H1 (cell line): ENCODE measurements at regions not wholly inside any gene's neighbourhood (a gene's known extent, or its start where the extent isn't known, plus 50 kb on each side); places are given as distances from the start of the nearest gene placed in this dataset.
A peak's percentile ranks its signal among the peaks of the same experiment; 100 is the strongest.

Experiments
- CTCF ChIA-PET: fragments of 300-600 bp; sonication (Branson Sonifier 250); formaldehyde crosslinking; loops from one replicate; lab custom pipeline; 2021; ENCODE audit not compliant: partially characterized antibody; lab: Charles Lee
- POLR2A ChIA-PET: fragments of 300-600 bp; sonication (Branson Sonifier 250); formaldehyde crosslinking; loops from one replicate; lab custom pipeline; 2021; ENCODE audit warnings: inconsistent platforms; ENCODE audit not compliant: partially characterized antibody; lab: Charles Lee
- DNase-seq, 2 experiments: peaks; one replicate each; pipeline versions ENCODE4 v3.0.0 to v3.0.0-alpha.2; 2010 to 2022; ENCODE audit warnings: low spot score in 2 of 2, low read depth in 1 of 2, mixed read lengths in 1 of 2
- FAIRE-seq: peaks from 2 replicates; lab custom pipeline; 2011; peaks lifted over from hg19 to GRCh38; lab: Jason Lieb, UNC
- H2AFZ ChIP-seq: 2 replicates; pipeline ENCODE4 v1.8.1; 2012; ENCODE audit warnings: low read length, inconsistent platforms
- H2AK5ac ChIP-seq: 2 replicates; pipeline ENCODE4 v1.6.1; 2013; ENCODE audit warnings: low read depth, low read length
- H2BK120ac ChIP-seq: replicated peaks from 2 replicates; pipeline ENCODE3; 2013; ENCODE audit warnings: low read depth, low read length, inconsistent platforms
- H2BK12ac ChIP-seq: 2 replicates; pipeline ENCODE4 v1.6.1; 2013; ENCODE audit warnings: low read depth, low read length
- H2BK15ac ChIP-seq: 2 replicates; pipeline ENCODE4 v1.6.1; 2013; ENCODE audit warnings: low read length
- H2BK20ac ChIP-seq: 2 replicates; pipeline ENCODE4 v1.6.1; 2013; ENCODE audit warnings: low read length
- H2BK5ac ChIP-seq: 2 replicates; pipeline ENCODE4 v1.6.1; 2013; ENCODE audit warnings: low read depth, low read length
- H3K14ac ChIP-seq: 2 replicates; pipeline ENCODE4 v1.6.1; 2013; ENCODE audit warnings: inconsistent platforms; ENCODE audit not compliant: insufficient read length
- H3K18ac ChIP-seq: 2 replicates; pipeline ENCODE4 v1.6.1; 2013; ENCODE audit warnings: low read length; ENCODE audit errors: extremely low read depth
- H3K23ac ChIP-seq: 2 replicates; pipeline ENCODE4 v1.6.1; 2013; ENCODE audit warnings: inconsistent platforms; ENCODE audit not compliant: insufficient read length
- H3K23me2 ChIP-seq: 2 replicates; pipeline ENCODE4 v1.6.1; 2013; ENCODE audit warnings: low read depth, low read length
- H3K27ac ChIP-seq: 2 replicates; pipeline ENCODE4 v1.6.1; 2011; ENCODE audit warnings: low read depth, low read length, inconsistent platforms
- H3K27me3 ChIP-seq, 4 experiments: replicated peaks in 1 of 4; 1 replicate in 1 of 4; 2 replicates in 3 of 4; pipeline versions ENCODE4 v1.6.1 to v1.8.1; 2011 to 2013; ENCODE audit warnings: low read length in 3 of 4, mild to moderate bottlenecking in 3 of 4, inconsistent platforms in 2 of 4, mixed read lengths in 2 of 4, moderate library complexity in 1 of 4; ENCODE audit not compliant: control insufficient read depth in 3 of 4, insufficient read depth in 3 of 4; ENCODE audit errors: extremely low read depth in 1 of 4
- H3K36me3 ChIP-seq, 4 experiments: 2 replicates each; pipeline versions ENCODE4 v1.6.1 to v1.8.1; 2011 to 2013; ENCODE audit warnings: mild to moderate bottlenecking in 4 of 4, low read length in 3 of 4, moderate library complexity in 2 of 4, control low read depth in 1 of 4, inconsistent platforms in 1 of 4; ENCODE audit not compliant: insufficient read depth in 4 of 4, control insufficient read depth in 2 of 4
- H3K4ac ChIP-seq: replicated peaks from 2 replicates; pipeline ENCODE3; 2013; ENCODE audit warnings: low read length, low read depth, mixed read lengths, inconsistent platforms; ENCODE audit not compliant: insufficient read length
- H3K4me1 ChIP-seq, 4 experiments: replicated peaks in 1 of 4; 1 replicate in 1 of 4; 2 replicates in 3 of 4; pipeline versions ENCODE4 v1.6.1 to v1.8.1; 2011 to 2013; ENCODE audit warnings: low read length in 3 of 4, inconsistent platforms in 2 of 4, mixed read lengths in 1 of 4; ENCODE audit not compliant: insufficient read depth in 4 of 4, control insufficient read depth in 3 of 4
- H3K4me2 ChIP-seq, 2 experiments: 2 replicates each; pipeline versions ENCODE4 v1.6.1 to v1.8.1; 2011 to 2013; ENCODE audit warnings: low read depth in 2 of 2, low read length in 2 of 2, control low read depth in 1 of 2, inconsistent platforms in 1 of 2, mild to moderate bottlenecking in 1 of 2; ENCODE audit not compliant: insufficient read depth in 1 of 2
- H3K4me3 ChIP-seq, 4 experiments: fragments of 200-600, 300-600 bp in 1 of 4; sonication (generic), shearing (Covaris generic), sonication (Bioruptor Twin) in 1 of 4; 2 replicates each; pipeline versions ENCODE4 v1.5.1 to v1.8.1; 2011 to 2016; ENCODE audit warnings: low read length in 4 of 4, low read depth in 3 of 4, control low read depth in 2 of 4, inconsistent platforms in 2 of 4, mild to moderate bottlenecking in 2 of 4, mixed read lengths in 1 of 4, moderate library complexity in 1 of 4; ENCODE audit not compliant: insufficient read depth in 2 of 4; ENCODE audit errors: extremely low read depth in 1 of 4
- H3K56ac ChIP-seq: replicated peaks from 2 replicates; pipeline ENCODE3; 2013; ENCODE audit warnings: low read depth, mild to moderate bottlenecking, mixed read lengths, low read length, inconsistent platforms; ENCODE audit not compliant: insufficient read length
- H3K79me1 ChIP-seq: 2 replicates; pipeline ENCODE4 v1.6.1; 2013; ENCODE audit warnings: low read depth, low read length, control low read depth
- H3K79me2 ChIP-seq, 2 experiments: 2 replicates each; pipeline versions ENCODE4 v1.6.1 to v1.8.1; 2012 to 2013; ENCODE audit warnings: low read length in 2 of 2, mild to moderate bottlenecking in 2 of 2, inconsistent platforms in 1 of 2; ENCODE audit not compliant: insufficient read depth in 2 of 2, control insufficient read depth in 1 of 2
- H3K9ac ChIP-seq, 4 experiments: replicated peaks in 1 of 4; 1 replicate in 1 of 4; 2 replicates in 3 of 4; pipeline versions ENCODE4 v1.6.1 to v1.8.1; 2011 to 2013; ENCODE audit warnings: low read depth in 3 of 4, low read length in 3 of 4, control low read depth in 2 of 4, mild to moderate bottlenecking in 2 of 4, moderate library complexity in 2 of 4, inconsistent platforms in 1 of 4; ENCODE audit errors: extremely low read depth in 1 of 4
- H3K9me3 ChIP-seq, 2 experiments: 2 replicates each; pipeline versions ENCODE4 v1.6.1 to v1.8.1; 2012 to 2013; ENCODE audit warnings: mild to moderate bottlenecking in 2 of 2, moderate library complexity in 2 of 2, control low read depth in 1 of 2, inconsistent platforms in 1 of 2, low read depth in 1 of 2, low read length in 1 of 2, mixed read lengths in 1 of 2; ENCODE audit not compliant: insufficient read depth in 2 of 2
- H4K20me1 ChIP-seq, 2 experiments: replicated peaks in 1 of 2; 2 replicates each; pipeline versions ENCODE3 to v1.8.1; 2011 to 2013; ENCODE audit warnings: inconsistent platforms in 2 of 2, low read length in 2 of 2, mild to moderate bottlenecking in 1 of 2; ENCODE audit not compliant: insufficient read depth in 2 of 2, control insufficient read depth in 1 of 2
- H4K5ac ChIP-seq: 2 replicates; pipeline ENCODE4 v1.6.1; 2013; ENCODE audit warnings: low read length, low read depth, mixed read lengths, inconsistent platforms; ENCODE audit not compliant: insufficient read length
- H4K8ac ChIP-seq: 2 replicates; pipeline ENCODE4 v1.8.0; 2013; ENCODE audit warnings: mild to moderate bottlenecking, moderate library complexity, low read length, inconsistent platforms; ENCODE audit not compliant: insufficient read depth; ENCODE audit errors: extremely low read depth
- H4K91ac ChIP-seq: replicated peaks from 2 replicates; pipeline ENCODE3; 2013; ENCODE audit warnings: low read length, mixed read lengths, inconsistent platforms; ENCODE audit not compliant: insufficient read length
- BRCA1 ChIP-seq: IDR thresholded peaks from 2 replicates; pipeline ENCODE4 v1.6.1; 2012; ENCODE audit warnings: low read depth, low read length, improper control_type of control experiment
- CEBPB ChIP-seq: IDR thresholded peaks from 2 replicates; pipeline ENCODE4 v1.6.1; 2012; ENCODE audit warnings: low read depth, low read length
- E2F6 ChIP-seq: IDR thresholded peaks from 2 replicates; pipeline ENCODE4 v1.6.1; 2012; ENCODE audit warnings: inconsistent platforms
- HDAC2 ChIP-seq, 2 experiments: fragments of 300-600 bp in 1 of 2; sonication (generic) in 1 of 2; IDR thresholded peaks; 2 replicates each; pipeline ENCODE4 v1.6.1; 2011 to 2012; ENCODE audit warnings: low read depth in 2 of 2, low read length in 2 of 2, mild to moderate bottlenecking in 2 of 2, moderate library complexity in 2 of 2, borderline replicate concordance in 1 of 2, inconsistent platforms in 1 of 2
- HDAC6 ChIP-seq: IDR thresholded peaks from one replicate; pipeline ENCODE4 v1.7.1; 2012; ENCODE audit warnings: low read depth, mild to moderate bottlenecking, inconsistent platforms, low read length, moderate library complexity
- RFX5 ChIP-seq: IDR thresholded peaks from 2 replicates; pipeline ENCODE4 v1.6.1; 2011; ENCODE audit warnings: low read depth, low read length, improper control_type of control experiment, borderline replicate concordance
- SIX5 ChIP-seq: IDR thresholded peaks from 2 replicates; pipeline ENCODE4 v1.6.1; 2011; ENCODE audit warnings: mild to moderate bottlenecking, low read depth, low read length
- SP2 ChIP-seq: IDR thresholded peaks from 2 replicates; pipeline ENCODE4 v1.6.1; 2012; ENCODE audit warnings: mild to moderate bottlenecking, low read length, inconsistent platforms
- SRF ChIP-seq: IDR thresholded peaks from 2 replicates; pipeline ENCODE4 v1.6.1; 2011; ENCODE audit warnings: mild to moderate bottlenecking, low read depth, low read length, moderate library complexity
- SUZ12 ChIP-seq: fragments of 200-600 bp; sonication (generic); IDR thresholded peaks from 2 replicates; pipeline ENCODE4 v1.6.1; 2012; ENCODE audit warnings: mild to moderate bottlenecking, inconsistent platforms, low read length, moderate library complexity, mixed read lengths
- TCF12 ChIP-seq: IDR thresholded peaks from 2 replicates; pipeline ENCODE4 v1.6.1; 2011; ENCODE audit warnings: low read depth, mild to moderate bottlenecking, low read length
- YY1 ChIP-seq: IDR thresholded peaks from 2 replicates; pipeline ENCODE4 v1.6.1; 2011; ENCODE audit warnings: low read depth, mild to moderate bottlenecking, low read length
- WGBS, 2 experiments: shearing (Covaris generic) in 1 of 2; methylation state at CpG; one replicate each; pipeline versions ENCODE4 v1.1.6 to v1.1.7; 2013 to 2015; ENCODE audit warnings: low lambda C conversion rate in 2 of 2, mixed read lengths in 2 of 2, inconsistent platforms in 1 of 2, low coverage in 1 of 2, missing lambda C conversion rate in 1 of 2; ENCODE audit not compliant: insufficient replicate concordance in 2 of 2, insufficient coverage in 1 of 2, insufficient read length in 1 of 2; ENCODE audit errors: extremely low coverage in 1 of 2, missing lambda C conversion rate in 1 of 2; 5-methylcytosine and 5-hydroxymethylcytosine counted together

DNA sequence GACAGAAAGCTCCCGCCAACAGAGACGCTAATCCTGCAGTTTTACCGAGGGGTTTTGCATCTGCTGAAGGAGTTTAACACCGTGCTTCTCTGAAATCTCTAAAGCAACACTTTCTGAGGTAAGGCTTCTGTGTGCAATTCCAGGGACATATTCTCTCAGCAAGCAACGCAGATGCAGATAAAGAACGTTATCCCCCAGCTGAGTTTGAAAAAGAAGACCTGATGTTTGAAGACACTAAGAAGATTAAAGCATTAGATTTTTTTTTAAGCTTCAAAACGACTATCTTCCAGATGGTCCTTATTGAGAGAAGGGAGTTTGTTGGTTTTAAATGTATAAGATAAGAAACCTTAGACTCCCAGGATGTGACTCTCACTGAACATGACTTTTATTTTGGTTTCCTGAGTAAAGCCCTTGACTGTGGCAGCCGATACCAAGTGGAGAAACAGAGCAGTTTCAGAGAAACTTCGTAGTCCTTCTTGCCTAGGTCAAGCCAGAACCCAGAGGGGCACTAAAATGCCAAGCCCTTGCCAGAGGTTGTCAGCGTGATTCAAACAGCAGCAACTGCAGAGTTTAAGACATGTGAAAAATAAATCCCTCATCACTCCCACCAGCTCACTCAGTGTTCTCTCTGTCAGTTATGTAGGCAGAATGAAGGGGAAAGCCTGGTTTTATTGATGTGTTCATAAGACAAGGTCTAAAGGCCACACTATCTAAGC is 353.3 kb upstream of the CNR1 start:
- H3K27ac ChIP-seq = no peak overlapping the region
- CTCF ChIA-PET = no interaction called here
- H2BK120ac ChIP-seq = no peak overlapping the region
- H4K91ac ChIP-seq = no peak overlapping the region
- H3K36me3 ChIP-seq = no peaks in the 10 kb centered on the region
- no peak overlapping the region for H3K9ac ChIP-seq
- no peak overlapping the region for H3K4me3 ChIP-seq
- no peak overlapping the region for H3K14ac ChIP-seq
- no peak overlapping the region for H3K23ac ChIP-seq
- no peak overlapping the region for H2AK5ac ChIP-seq
- H3K4ac ChIP-seq = no peak overlapping the region
- H3K9me3 ChIP-seq = no peaks in the 10 kb centered on the region; a peak in 1 of 4 replicates
- no peaks in the 10 kb centered on the region for H4K20me1 ChIP-seq
- H3K79me2 ChIP-seq = no peaks in the 10 kb centered on the region
- H4K8ac ChIP-seq = no peak overlapping the region
- DNase-seq (no peak), FAIRE-seq (no peak)
- H3K4me2 ChIP-seq = no peak overlapping the region
- no peak overlapping the region for H2BK12ac ChIP-seq
- H3K4me1 ChIP-seq = peaks cover 0 to 4% (median 0%) of the 10 kb centered on the region in 4 experiments; a peak in 1 of 7 replicates
- no peak overlapping the region for H3K18ac ChIP-seq
- no peak overlapping the region for H3K56ac ChIP-seq
- H2BK5ac ChIP-seq = no peak overlapping the region
- no peaks in the 10 kb centered on the region for H3K23me2 ChIP-seq
- no peaks in the 10 kb centered on the region for H3K27me3 ChIP-seq
- POLR2A ChIA-PET = interaction anchor here (0.9 kb wide), 1 partner anchor 10 kb away, joined by 3 read pairs; no protein-coding TSS in a partner anchor
- WGBS, 2 experiments = 90% methylated on average over 10 of the region's 10 CpGs; no CpG with 5 or more reads in 1 of the 2 experiments
- H2AFZ ChIP-seq = peak overlapping the region; percentile 21; the same call in 1 of the 2 replicates
- no peak overlapping the region for H4K5ac ChIP-seq
- no peaks in the 10 kb centered on the region for H3K79me1 ChIP-seq
- H2BK15ac ChIP-seq = no peak overlapping the region
- no peak overlapping the region for H2BK20ac ChIP-seq
- TF ChIP-seq SUZ12 = no peak
- no peak for TF ChIP-seq HDAC6
- TF ChIP-seq YY1 = no peak
- no peak for TF ChIP-seq SP2
- no peak for TF ChIP-seq E2F6
- no peak for TF ChIP-seq TCF12
- no peak for TF ChIP-seq CEBPB
- no peak for TF ChIP-seq BRCA1
- TF ChIP-seq SRF = no peak
- TF ChIP-seq SIX5 = no peak
- no peak for TF ChIP-seq RFX5
- TF ChIP-seq HDAC2 (IDR thresholded peaks at IDR 0.05; ENCODE audit: borderline replicate concordance in 1 of 2, low read depth in 2 of 2, low read length in 2 of 2) = no peak
